HG03095 (cell line): ENCODE measurements at regions not wholly inside any gene's neighbourhood (a gene's known extent, or its start where the extent isn't known, plus 50 kb on each side); places are given as distances from the start of the nearest gene placed in this dataset.
"Not testable (repeated sequence)": the region's sequence is repeated elsewhere in the genome, so short reads cannot be mapped to it uniquely, and the experiment has no call there.

ENCODE experiments used
- ATAC-seq: cut with Tn5 transposase; IDR thresholded peaks from one replicate; pipeline ENCODE4 v1.9.1; 2021; ENCODE audit warnings: moderate library complexity; ENCODE audit not compliant: unreplicated experiment

GRCh38 chr12:78269620-78270019 lies 438.9 kb downstream of the NAV3 start:
- no peak for ATAC-seq

- ATAC-seq, result no peak
Observed at GRCh38 chr12:78271546-78271945, 440.9 kb downstream of the NAV3 start.

- ATAC-seq, result no peak
Observed at GRCh38 chr12:78275886-78276285, 445.2 kb downstream of the NAV3 start.

GRCh38 chr12:78278706-78279190 lies 448.1 kb downstream of the NAV3 start:
- ATAC-seq, result no peak

GRCh38 chr12:78279567-78279966 lies 448.9 kb downstream of the NAV3 start:
- ATAC-seq, result no peak

GRCh38 chr12:78281102-78281501 lies 450.4 kb downstream of the NAV3 start:
- not testable (repeated sequence) for ATAC-seq

GRCh38 chr12:78284417-78284816 lies 453.7 kb downstream of the NAV3 start:
- ATAC-seq, result no peak

- no peak for ATAC-seq
Observed at GRCh38 chr12:78290606-78291345, 460.1 kb downstream of the NAV3 start.

- ATAC-seq, result no peak
Observed at GRCh38 chr12:78293059-78293686, 462.5 kb downstream of the NAV3 start.

GRCh38 chr12:78301282-78301681 lies 470.6 kb downstream of the NAV3 start:
- ATAC-seq, result not testable (repeated sequence)

GRCh38 chr12:78305808-78306207 lies 475.1 kb downstream of the NAV3 start:
- no peak for ATAC-seq

GRCh38 chr12:78306236-78306635 lies 475.5 kb downstream of the NAV3 start:
- no peak for ATAC-seq

- ATAC-seq, result no peak
Observed at GRCh38 chr12:78308701-78309100, 478.0 kb downstream of the NAV3 start.

GRCh38 chr12:78315028-78315427 lies 484.3 kb downstream of the NAV3 start:
- ATAC-seq, result no peak

- no peak for ATAC-seq
Observed at GRCh38 chr12:78316136-78316535, 485.4 kb downstream of the NAV3 start.

- ATAC-seq, result no peak
Observed at GRCh38 chr12:78316631-78317468, 486.2 kb downstream of the NAV3 start.

- ATAC-seq, result no peak
Observed at GRCh38 chr12:78321696-78322095, 491.0 kb downstream of the NAV3 start.

- no peak for ATAC-seq
Observed at GRCh38 chr12:78323226-78323625, 492.5 kb downstream of the NAV3 start.

GRCh38 chr12:78324234-78324633 lies 493.5 kb downstream of the NAV3 start:
- no peak for ATAC-seq

GRCh38 chr12:78328524-78328923 lies 497.8 kb downstream of the NAV3 start:
- ATAC-seq, result no peak

GRCh38 chr12:78330131-78330530 lies 499.4 kb downstream of the NAV3 start:
- ATAC-seq, result no peak

GRCh38 chr12:78331181-78331580 lies 500.5 kb downstream of the NAV3 start:
- no peak for ATAC-seq
